ENCODE measurements at regions not wholly inside any gene's neighbourhood (a gene's known extent, or its start where the extent isn't known, plus 50 kb on each side); places are given as distances from the start of the nearest gene placed in this dataset.

DNA sequence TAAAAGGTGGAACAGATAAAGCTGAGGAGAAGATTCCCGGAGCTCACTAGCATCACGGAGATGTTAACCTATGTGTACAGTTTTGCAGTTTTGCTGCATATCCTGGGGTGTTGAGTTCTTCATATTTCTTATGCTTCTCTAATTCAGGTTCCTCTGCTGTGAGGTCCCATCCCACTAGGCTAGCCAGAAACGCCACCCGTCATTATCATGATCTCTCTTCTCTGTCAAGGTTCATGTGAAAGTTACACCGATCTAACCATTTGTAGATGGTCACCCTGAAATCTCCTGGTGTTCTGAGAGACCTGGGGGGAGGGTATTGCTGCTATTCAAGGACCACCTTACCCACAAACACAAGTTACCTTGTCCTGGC lies 136.3 kb downstream of the CCDC71L start:
- H3K4me3 ChIP-seq, result no peak overlapping the region
- TF ChIP-seq POLR2A (IDR thresholded peaks at IDR 0.05), result no peak
- TF ChIP-seq, protein P1, sequence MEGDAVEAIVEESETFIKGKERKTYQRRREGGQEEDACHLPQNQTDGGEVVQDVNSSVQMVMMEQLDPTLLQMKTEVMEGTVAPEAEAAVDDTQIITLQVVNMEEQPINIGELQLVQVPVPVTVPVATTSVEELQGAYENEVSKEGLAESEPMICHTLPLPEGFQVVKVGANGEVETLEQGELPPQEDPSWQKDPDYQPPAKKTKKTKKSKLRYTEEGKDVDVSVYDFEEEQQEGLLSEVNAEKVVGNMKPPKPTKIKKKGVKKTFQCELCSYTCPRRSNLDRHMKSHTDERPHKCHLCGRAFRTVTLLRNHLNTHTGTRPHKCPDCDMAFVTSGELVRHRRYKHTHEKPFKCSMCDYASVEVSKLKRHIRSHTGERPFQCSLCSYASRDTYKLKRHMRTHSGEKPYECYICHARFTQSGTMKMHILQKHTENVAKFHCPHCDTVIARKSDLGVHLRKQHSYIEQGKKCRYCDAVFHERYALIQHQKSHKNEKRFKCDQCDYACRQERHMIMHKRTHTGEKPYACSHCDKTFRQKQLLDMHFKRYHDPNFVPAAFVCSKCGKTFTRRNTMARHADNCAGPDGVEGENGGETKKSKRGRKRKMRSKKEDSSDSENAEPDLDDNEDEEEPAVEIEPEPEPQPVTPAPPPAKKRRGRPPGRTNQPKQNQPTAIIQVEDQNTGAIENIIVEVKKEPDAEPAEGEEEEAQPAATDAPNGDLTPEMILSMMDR (IDR thresholded peaks at IDR 0.05), result no peak
- no peak for TF ChIP-seq POLR2AphosphoS5 (IDR thresholded peaks at IDR 0.05)
- H3K36me3 ChIP-seq, result no peaks in the 10 kb centered on the region
- no peaks in the 10 kb centered on the region for H3K4me1 ChIP-seq
- intact Hi-C loops (cut with DNase I; ENCODE audit: low total_unique reads), result no loop called here
- H3K27ac ChIP-seq, result no peak overlapping the region
- no peak for DNase-seq (ENCODE audit: low spot score in 2 of 2)
- no peaks in the 10 kb centered on the region for H3K27me3 ChIP-seq
- no peaks in the 10 kb centered on the region for H3K9me3 ChIP-seq

DNA sequence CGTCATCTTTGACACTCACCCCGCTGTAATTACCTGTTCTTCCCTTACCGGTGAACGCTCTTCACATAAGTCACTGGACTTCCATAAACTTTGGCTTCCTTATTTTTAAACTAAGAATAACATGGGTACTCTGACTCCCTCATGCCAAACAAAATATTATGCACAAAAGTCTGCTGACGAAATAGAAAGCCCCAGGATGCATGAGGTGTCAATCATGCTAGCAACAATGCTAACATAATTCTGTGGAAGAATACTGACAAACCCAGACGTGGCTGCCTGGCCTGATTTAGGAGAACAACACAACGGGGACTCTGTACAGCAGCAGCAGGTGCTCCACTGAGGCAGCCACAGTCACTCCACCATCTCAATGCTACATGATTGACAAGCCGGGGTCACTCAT lies 137.5 kb downstream of the CCDC71L start:
- Histone ChIP-seq H3K27ac (no peak overlapping the region), H3K27me3 (no peaks in the 10 kb centered on the region), H3K36me3 (no peaks in the 10 kb centered on the region), H3K9me3 (no peaks in the 10 kb centered on the region), H3K4me1 (no peaks in the 10 kb centered on the region), H3K4me3 (no peak overlapping the region)
- no peak for DNase-seq (ENCODE audit: low spot score in 2 of 2)
- TF ChIP-seq POLR2A (IDR thresholded peaks at IDR 0.05) (no peak), POLR2AphosphoS5 (IDR thresholded peaks at IDR 0.05) (no peak)
- TF ChIP-seq, protein P1 (IDR thresholded peaks at IDR 0.05), result no peak
- intact Hi-C loops (cut with DNase I; ENCODE audit: low total_unique reads), result no loop called here

DNA sequence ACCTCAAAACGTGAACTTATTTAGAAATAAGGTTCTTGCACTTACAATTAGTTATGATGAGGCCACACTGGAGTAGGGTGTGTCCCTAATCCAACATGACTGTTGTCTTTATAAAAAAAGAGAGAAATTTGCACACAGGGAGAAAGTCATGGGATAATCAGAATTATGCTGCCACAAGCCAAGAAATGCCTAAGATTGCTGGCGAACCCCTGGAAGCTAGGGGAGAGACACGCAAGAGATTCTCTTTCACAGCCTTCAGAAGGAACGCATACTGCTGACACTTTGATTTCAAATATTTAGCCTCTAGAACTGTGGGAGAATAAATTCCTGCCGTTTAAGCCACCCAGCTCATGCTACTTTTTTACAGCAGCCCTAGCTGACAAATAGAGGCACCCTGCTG lies 138.3 kb downstream of the CCDC71L start:
- no peak overlapping the region for H3K4me3 ChIP-seq
- intact Hi-C loops (cut with DNase I; ENCODE audit: low total_unique reads), result no loop called here
- TF ChIP-seq, protein P1 (IDR thresholded peaks at IDR 0.05), result no peak
- TF ChIP-seq POLR2AphosphoS5 (IDR thresholded peaks at IDR 0.05) (no peak), POLR2A (IDR thresholded peaks at IDR 0.05) (no peak)
- H3K9me3 ChIP-seq, result no peaks in the 10 kb centered on the region
- no peaks in the 10 kb centered on the region for H3K27me3 ChIP-seq
- no peak overlapping the region for H3K27ac ChIP-seq
- no peaks in the 10 kb centered on the region for H3K4me1 ChIP-seq
- no peak for DNase-seq (ENCODE audit: low spot score in 2 of 2)
- no peaks in the 10 kb centered on the region for H3K36me3 ChIP-seq

DNA sequence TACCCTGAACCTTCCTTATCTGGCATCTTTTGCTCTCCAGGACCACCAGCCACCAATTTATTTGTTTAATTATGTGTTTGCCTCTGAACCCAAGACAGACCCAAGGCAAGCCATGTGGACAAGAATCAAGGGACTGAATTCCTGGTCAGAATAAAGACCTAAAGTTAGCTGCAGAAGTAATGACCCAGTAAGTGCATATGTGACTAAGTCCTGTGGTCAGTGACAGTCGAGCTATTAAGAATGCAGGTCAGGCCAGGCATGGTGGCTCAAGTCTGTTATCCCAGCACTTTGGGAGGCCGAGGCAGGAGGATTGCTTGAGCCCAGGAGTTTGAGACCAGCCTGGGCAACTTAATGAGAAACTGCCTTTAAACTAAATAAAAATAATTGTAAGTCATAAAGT lies 139.4 kb downstream of the CCDC71L start:
- Histone ChIP-seq H3K27ac (no peak overlapping the region), H3K4me1 (no peaks in the 10 kb centered on the region), H3K9me3 (no peaks in the 10 kb centered on the region), H3K36me3 (no peaks in the 10 kb centered on the region), H3K27me3 (no peaks in the 10 kb centered on the region), H3K4me3 (no peak overlapping the region)
- DNase-seq (ENCODE audit: low spot score in 2 of 2), result no peak
- TF ChIP-seq POLR2A (IDR thresholded peaks at IDR 0.05) (no peak), POLR2AphosphoS5 (IDR thresholded peaks at IDR 0.05) (no peak)
- TF ChIP-seq, protein P1 (IDR thresholded peaks at IDR 0.05), result no peak
- intact Hi-C loops (cut with DNase I; ENCODE audit: low total_unique reads), result no loop called here

DNA sequence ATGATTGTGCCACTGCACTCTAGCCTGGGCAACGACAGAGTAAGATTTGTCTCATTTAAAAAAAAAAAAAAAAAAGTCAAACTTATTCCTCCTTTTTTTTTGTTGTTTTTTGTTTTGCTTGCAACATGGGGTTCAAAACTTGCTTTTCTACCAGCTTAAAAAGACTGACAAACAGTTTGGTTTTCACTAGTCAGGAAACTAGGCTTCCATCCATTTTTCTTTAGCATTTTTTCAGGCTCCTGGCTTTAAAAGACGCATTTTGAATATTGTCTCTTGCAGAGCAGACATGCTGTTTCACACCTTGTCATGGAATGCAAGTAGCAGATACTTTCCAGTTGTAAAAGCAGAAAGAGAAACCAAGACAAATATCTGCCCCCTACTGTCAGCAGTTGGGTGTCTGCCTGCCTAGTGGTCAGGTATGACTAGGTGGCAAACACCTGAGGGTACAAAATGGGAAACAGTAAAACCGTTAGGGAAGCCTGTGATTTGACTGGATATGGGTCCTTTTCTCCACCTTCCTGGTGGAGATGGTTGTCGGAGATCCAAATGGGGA lies 139.9 kb downstream of the CCDC71L start:
- TF ChIP-seq POLR2A (IDR thresholded peaks at IDR 0.05) (no peak), POLR2AphosphoS5 (IDR thresholded peaks at IDR 0.05) (no peak)
- TF ChIP-seq, protein P1 (IDR thresholded peaks at IDR 0.05), result no peak
- Histone ChIP-seq H3K9me3 (no peaks in the 10 kb centered on the region), H3K4me3 (no peak overlapping the region), H3K4me1 (no peaks in the 10 kb centered on the region), H3K27me3 (no peaks in the 10 kb centered on the region), H3K36me3 (no peaks in the 10 kb centered on the region), H3K27ac (no peak overlapping the region)
- intact Hi-C loops (cut with DNase I; ENCODE audit: low total_unique reads), result no loop called here
- DNase-seq (ENCODE audit: low spot score in 2 of 2), result no peak

Measured in breast epithelium (tissue), 4 donors.